GM19023 (cell line): ENCODE measurements at regions not wholly inside any gene's neighbourhood (a gene's known extent, or its start where the extent isn't known, plus 50 kb on each side); places are given as distances from the start of the nearest gene placed in this dataset.
A peak's percentile ranks its signal among the peaks of the same experiment; 100 is the strongest.

Experiments used
- ATAC-seq: cut with Tn5 transposase; IDR thresholded peaks from one replicate; pipeline ENCODE4 v1.9.1; 2021; ENCODE audit warnings: mild to moderate bottlenecking, moderate library complexity; ENCODE audit not compliant: unreplicated experiment

- ATAC-seq = no peak
Measured at GRCh38 chr2:75288760-75289159, 89.4 kb upstream of the TACR1 start.

GRCh38 chr2:75287624-75288316, 88.5 kb upstream of the TACR1 start:
- ATAC-seq = peak; percentile 68

GRCh38 chr2:75284345-75284744, 85.0 kb upstream of the TACR1 start:
- no peak for ATAC-seq

GRCh38 chr2:75278821-75279379, 79.6 kb upstream of the TACR1 start:
- no peak for ATAC-seq

GRCh38 chr2:75278314-75278713, 79.0 kb upstream of the TACR1 start:
- no peak for ATAC-seq

GRCh38 chr2:75277111-75277510, 77.8 kb upstream of the TACR1 start:
- ATAC-seq = no peak

GRCh38 chr2:75276093-75277029, 77.0 kb upstream of the TACR1 start:
- ATAC-seq = no peak

GRCh38 chr2:75274936-75275335, 75.6 kb upstream of the TACR1 start:
- no peak for ATAC-seq

- no peak for ATAC-seq
Measured at GRCh38 chr2:75268112-75268511, 68.8 kb upstream of the TACR1 start.

GRCh38 chr2:75261923-75262322, 62.6 kb upstream of the TACR1 start:
- ATAC-seq = no peak

- no peak for ATAC-seq
Measured at GRCh38 chr2:75260946-75261345, 61.6 kb upstream of the TACR1 start.

GRCh38 chr2:75258620-75259019, 59.3 kb upstream of the TACR1 start:
- no peak for ATAC-seq

GRCh38 chr2:75256485-75256884, 57.2 kb upstream of the TACR1 start:
- no peak for ATAC-seq

GRCh38 chr2:75253526-75253925, 54.2 kb upstream of the TACR1 start:
- ATAC-seq = no peak

- no peak for ATAC-seq
Measured at GRCh38 chr2:75251896-75252295, 52.6 kb upstream of the TACR1 start.
